ENCODE measurements at regions not wholly inside any gene's neighbourhood (a gene's known extent, or its start where the extent isn't known, plus 50 kb on each side); places are given as distances from the start of the nearest gene placed in this dataset.

DNA sequence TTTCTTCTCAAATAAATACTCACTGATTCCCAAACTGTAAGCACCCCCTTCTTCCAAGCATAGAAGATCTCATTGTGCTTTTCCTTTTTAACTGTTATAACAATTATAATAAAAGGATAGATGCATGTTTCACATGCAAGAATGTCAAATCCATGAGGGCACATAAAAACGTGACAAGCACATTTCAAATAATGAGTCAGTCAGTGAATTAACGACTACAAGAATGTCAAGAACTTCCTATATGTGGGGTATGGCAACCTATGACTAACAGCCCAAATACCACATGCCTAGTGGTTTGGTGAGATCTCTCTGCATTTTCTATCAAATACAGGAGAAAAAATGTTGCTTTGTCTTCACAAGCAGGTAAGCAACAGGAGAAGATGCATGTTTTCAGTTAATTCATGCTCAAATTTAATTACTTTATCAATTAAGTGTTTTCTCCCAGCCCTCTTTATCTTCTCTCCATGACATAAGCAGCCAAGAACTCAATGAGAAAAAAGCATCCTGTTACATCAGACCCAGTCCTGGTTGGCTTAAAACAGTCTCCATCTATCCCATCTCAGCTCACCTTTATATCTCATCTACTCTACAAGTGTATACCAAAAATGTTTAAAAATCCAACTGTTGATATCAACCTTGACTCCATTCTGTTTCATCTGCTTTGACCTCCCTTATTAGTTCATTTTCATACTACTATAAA lies 181.5 kb upstream of the LMCD1 start:
- Histone ChIP-seq H3K9me3 (ENCODE audit: low read length) (no peaks in the 10 kb centered on the region), H3K4me2 (ENCODE audit: low read length) (no peak overlapping the region), H4K20me1 (ENCODE audit: insufficient read depth, low read length) (no peaks in the 10 kb centered on the region), H3K4me3 (ENCODE audit: low read depth, low read length, poor library complexity, severe bottlenecking) (no peak overlapping the region), H3K4me1 (ENCODE audit: insufficient read depth, low read length, severe bottlenecking) (no peaks in the 10 kb centered on the region), H3K27me3 (ENCODE audit: insufficient read depth, low read length) (no peaks in the 10 kb centered on the region), H3K9ac (ENCODE audit: low read length) (no peak overlapping the region), H2AFZ (ENCODE audit: low read length) (no peak overlapping the region), H3K27ac (ENCODE audit: low read depth, low read length, poor library complexity, severe bottlenecking) (no peak overlapping the region), H3F3A (ENCODE audit: insufficient read depth, low read length) (no peaks in the 10 kb centered on the region), H3K79me2 (ENCODE audit: insufficient read depth, low read length) (no peaks in the 10 kb centered on the region), H3K9me2 (ENCODE audit: low read depth, low read length) (no peaks in the 10 kb centered on the region), H3K36me3 (ENCODE audit: insufficient read depth, low read length) (no peaks in the 10 kb centered on the region)
- TF ChIP-seq CTCF (IDR thresholded peaks at IDR 0.05; ENCODE audit: low read length) (no peak), EZH2 (IDR thresholded peaks at IDR 0.05; ENCODE audit: borderline replicate concordance, low read length) (no peak)

GRCh38 chr3:8320711-8321458 lies 180.7 kb upstream of the LMCD1 start:
- no peak overlapping the region for H3K9ac ChIP-seq (ENCODE audit: low read length)
- H3K79me2 ChIP-seq (ENCODE audit: insufficient read depth, low read length) = no peaks in the 10 kb centered on the region
- TF ChIP-seq CTCF (IDR thresholded peaks at IDR 0.05; ENCODE audit: low read length) = no peak
- TF ChIP-seq EZH2 (IDR thresholded peaks at IDR 0.05; ENCODE audit: borderline replicate concordance, low read length) = no peak
- H3K4me1 ChIP-seq (ENCODE audit: insufficient read depth, low read length, severe bottlenecking) = no peaks in the 10 kb centered on the region
- no peaks in the 10 kb centered on the region for H3K36me3 ChIP-seq (ENCODE audit: insufficient read depth, low read length)
- no peaks in the 10 kb centered on the region for H3K9me3 ChIP-seq (ENCODE audit: low read length)
- H3K9me2 ChIP-seq (ENCODE audit: low read depth, low read length) = no peaks in the 10 kb centered on the region
- no peak overlapping the region for H3K27ac ChIP-seq (ENCODE audit: low read depth, low read length, poor library complexity, severe bottlenecking)
- no peaks in the 10 kb centered on the region for H3F3A ChIP-seq (ENCODE audit: insufficient read depth, low read length)
- H3K4me3 ChIP-seq (ENCODE audit: low read depth, low read length, poor library complexity, severe bottlenecking) = no peak overlapping the region
- no peaks in the 10 kb centered on the region for H4K20me1 ChIP-seq (ENCODE audit: insufficient read depth, low read length)
- no peak overlapping the region for H2AFZ ChIP-seq (ENCODE audit: low read length)
- no peak overlapping the region for H3K4me2 ChIP-seq (ENCODE audit: low read length)
- H3K27me3 ChIP-seq (ENCODE audit: insufficient read depth, low read length) = 0 out of 2 replicates have a peak, but pooled peaks cover 3% of the 10 kb centered on the region

- TF ChIP-seq CTCF (IDR thresholded peaks at IDR 0.05; ENCODE audit: low read length) (peak; percentile 52), EZH2 (IDR thresholded peaks at IDR 0.05; ENCODE audit: borderline replicate concordance, low read length) (no peak)
- 0 out of 2 replicates have a peak, but pooled peaks cover 6% of the 10 kb centered on the region for H3K27me3 ChIP-seq (ENCODE audit: insufficient read depth, low read length)
- H3K4me2 ChIP-seq (ENCODE audit: low read length) = no peak overlapping the region
- no peak overlapping the region for H3K4me3 ChIP-seq (ENCODE audit: low read depth, low read length, poor library complexity, severe bottlenecking)
- H3K79me2 ChIP-seq (ENCODE audit: insufficient read depth, low read length) = no peaks in the 10 kb centered on the region
- H3K9ac ChIP-seq (ENCODE audit: low read length) = no peak overlapping the region
- no peak overlapping the region for H3K27ac ChIP-seq (ENCODE audit: low read depth, low read length, poor library complexity, severe bottlenecking)
- H3K9me2 ChIP-seq (ENCODE audit: low read depth, low read length) = no peaks in the 10 kb centered on the region
- H3K9me3 ChIP-seq (ENCODE audit: low read length) = no peaks in the 10 kb centered on the region
- H3K36me3 ChIP-seq (ENCODE audit: insufficient read depth, low read length) = no peaks in the 10 kb centered on the region
- no peak overlapping the region for H2AFZ ChIP-seq (ENCODE audit: low read length)
- no peaks in the 10 kb centered on the region for H3K4me1 ChIP-seq (ENCODE audit: insufficient read depth, low read length, severe bottlenecking)
- H4K20me1 ChIP-seq (ENCODE audit: insufficient read depth, low read length) = no peaks in the 10 kb centered on the region
- H3F3A ChIP-seq (ENCODE audit: insufficient read depth, low read length) = no peaks in the 10 kb centered on the region
These were observed 176.9 kb upstream of the LMCD1 start for GRCh38 chr3:8324747-8325146.

Data from OCI-LY1 (cell line).